AG09309 (cell line): ENCODE measurements at regions not wholly inside any gene's neighbourhood (a gene's known extent, or its start where the extent isn't known, plus 50 kb on each side); places are given as distances from the start of the nearest gene placed in this dataset.

Source experiments
- DNase-seq: peaks from one replicate; pipeline ENCODE4 v3.0.0-alpha.2; 2010; ENCODE audit warnings: low read depth
- H3K4me3 ChIP-seq: 2 replicates; pipeline ENCODE4 v1.5.1; 2011; ENCODE audit warnings: mild to moderate bottlenecking, low read depth, low read length, moderate library complexity; ENCODE audit not compliant: control insufficient read depth
- CTCF ChIP-seq: IDR thresholded peaks from 2 replicates; pipeline ENCODE4 v1.5.1; 2011; ENCODE audit warnings: mild to moderate bottlenecking, low read depth, low read length, inconsistent platforms; ENCODE audit not compliant: insufficient read depth, control insufficient read depth; ENCODE audit errors: missing control alignments

GRCh38 chr10:78531088-78531487 is 497.4 kb downstream of the RPS24 start:
- no peak for DNase-seq
- no peak overlapping the region for H3K4me3 ChIP-seq
- no peak for TF ChIP-seq CTCF

GRCh38 chr10:78532480-78533042 is 498.9 kb downstream of the RPS24 start:
- no peak for TF ChIP-seq CTCF
- DNase-seq = no peak
- H3K4me3 ChIP-seq = no peak overlapping the region

- DNase-seq = no peak
- no peak for TF ChIP-seq CTCF
- no peak overlapping the region for H3K4me3 ChIP-seq
These were observed 499.4 kb downstream of the RPS24 start for GRCh38 chr10:78533098-78533497.

- no peak overlapping the region for H3K4me3 ChIP-seq
- no peak for TF ChIP-seq CTCF
- DNase-seq = no peak
These were observed 500.1 kb downstream of the RPS24 start for GRCh38 chr10:78533776-78534175.

- no peak for DNase-seq
- no peak for TF ChIP-seq CTCF
- no peak overlapping the region for H3K4me3 ChIP-seq
These were observed 502.1 kb downstream of the RPS24 start for GRCh38 chr10:78535716-78536218.

GRCh38 chr10:78537018-78537417 is 503.4 kb downstream of the RPS24 start:
- TF ChIP-seq CTCF = no peak
- H3K4me3 ChIP-seq = no peak overlapping the region
- DNase-seq = no peak
